HG02970 (cell line): ENCODE measurements at regions not wholly inside any gene's neighbourhood (a gene's known extent, or its start where the extent isn't known, plus 50 kb on each side); places are given as distances from the start of the nearest gene placed in this dataset.

ENCODE experiments used
- ATAC-seq: cut with Tn5 transposase; IDR thresholded peaks from one replicate; pipeline ENCODE4 v1.9.1; 2021; ENCODE audit warnings: mild to moderate bottlenecking, moderate library complexity, moderate number of reproducible peaks; ENCODE audit not compliant: unreplicated experiment, low FRiP score

DNA sequence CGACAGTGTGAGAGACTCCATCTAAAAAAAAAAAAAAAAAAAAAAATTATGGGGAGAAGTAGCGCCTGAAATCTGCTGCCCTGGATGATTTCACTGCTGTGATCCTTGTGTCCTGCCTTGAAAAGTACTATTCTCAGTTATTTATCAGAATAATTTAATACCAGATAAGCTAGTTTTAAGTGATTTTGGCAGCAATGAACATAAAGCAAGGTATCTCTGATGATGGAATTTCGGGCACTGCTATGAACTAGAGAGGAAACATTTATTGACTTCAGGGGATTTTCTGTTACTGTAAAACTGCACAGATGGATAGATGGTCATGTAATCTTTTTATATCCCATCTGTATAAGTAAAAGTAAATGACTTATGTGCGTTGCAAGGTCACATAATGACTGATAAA, 619.1 kb upstream of the ANKRD30A start:
- ATAC-seq: no peak

DNA sequence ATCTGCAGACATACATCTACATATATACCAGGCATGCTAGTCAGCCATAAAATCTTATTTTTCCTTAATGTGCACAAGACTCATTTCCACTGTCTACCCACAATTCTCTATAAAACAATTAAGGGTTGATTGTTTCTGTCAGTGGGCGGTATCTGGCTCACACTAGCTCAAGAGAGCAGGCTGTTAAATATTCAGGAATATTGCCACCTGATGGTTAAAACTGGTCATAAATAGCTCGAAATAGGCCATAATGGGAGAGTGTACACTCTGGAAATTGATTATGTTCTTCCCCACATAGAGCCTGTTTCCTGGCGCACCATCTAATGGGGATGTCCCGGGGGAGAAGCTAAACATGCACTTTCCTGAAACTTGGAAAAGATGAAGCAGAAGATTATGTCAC, 620.6 kb upstream of the ANKRD30A start:
- ATAC-seq: no peak

DNA sequence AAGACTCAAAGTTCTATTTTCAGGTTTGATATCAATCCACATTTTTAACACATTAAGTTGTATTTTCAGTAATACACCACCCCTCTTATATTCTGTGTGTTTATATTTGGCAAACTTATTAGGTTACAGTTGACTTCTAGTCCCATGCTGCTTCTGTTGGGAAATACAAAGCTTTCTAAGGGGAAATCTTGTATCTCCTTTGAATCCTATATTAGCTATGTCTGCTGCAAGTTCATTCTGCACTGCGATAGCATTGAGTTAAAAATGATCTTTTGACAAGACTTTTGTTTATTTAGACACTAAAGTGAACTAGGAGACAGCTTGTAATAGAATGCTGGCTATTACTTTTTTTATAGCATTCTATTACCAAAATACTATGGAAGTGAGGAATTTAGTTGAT, 625.1 kb upstream of the ANKRD30A start:
- no peak for ATAC-seq

GRCh38 chr10:36499693-36500092, 625.7 kb upstream of the ANKRD30A start:
- ATAC-seq: no peak

DNA sequence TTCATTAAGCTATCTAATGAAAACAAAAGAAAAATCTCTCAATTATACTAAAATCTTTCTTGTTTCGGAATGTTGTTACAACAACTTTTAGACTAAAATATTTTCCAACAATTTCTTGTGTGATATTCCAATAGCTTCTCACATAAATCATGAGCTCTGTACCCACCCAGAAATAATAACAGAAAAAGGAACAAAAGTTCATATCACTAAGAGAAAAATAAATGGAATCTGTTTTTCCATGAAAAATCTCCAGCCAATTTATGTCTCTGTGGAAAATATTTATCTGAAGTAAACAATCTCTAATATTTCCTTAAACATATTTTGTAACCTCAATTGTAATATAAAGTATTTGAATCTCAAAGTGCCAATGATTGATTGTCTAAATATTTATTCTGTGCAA, 628.6 kb upstream of the ANKRD30A start:
- no peak for ATAC-seq

GRCh38 chr10:36494371-36494770, 631.0 kb upstream of the ANKRD30A start:
- ATAC-seq: no peak

- no peak for ATAC-seq
Observed at GRCh38 chr10:36493516-36493880, 631.9 kb upstream of the ANKRD30A start.

- no peak for ATAC-seq
Observed at GRCh38 chr10:36492590-36493515, 632.5 kb upstream of the ANKRD30A start.

DNA sequence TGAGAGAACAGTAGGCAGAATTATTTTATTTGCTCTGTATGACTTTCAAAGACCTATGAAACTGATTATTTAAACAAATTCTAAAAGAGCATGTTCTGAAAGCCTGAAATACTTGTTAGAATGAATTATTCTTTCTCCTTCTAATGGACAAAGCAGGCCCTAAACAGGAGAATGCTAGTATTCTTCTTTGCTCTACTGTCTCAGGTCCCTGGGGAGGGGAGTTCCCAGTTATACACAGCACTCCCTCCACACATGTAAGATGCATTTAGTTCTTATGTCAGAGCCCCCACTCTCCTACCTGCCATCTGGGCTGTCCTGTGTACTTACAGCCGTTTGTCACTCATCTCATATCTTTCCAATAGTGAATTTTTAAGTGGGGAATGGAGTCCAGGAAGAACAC, 633.5 kb upstream of the ANKRD30A start:
- ATAC-seq: no peak

GRCh38 chr10:36489611-36490228, 635.7 kb upstream of the ANKRD30A start:
- ATAC-seq: no peak

DNA sequence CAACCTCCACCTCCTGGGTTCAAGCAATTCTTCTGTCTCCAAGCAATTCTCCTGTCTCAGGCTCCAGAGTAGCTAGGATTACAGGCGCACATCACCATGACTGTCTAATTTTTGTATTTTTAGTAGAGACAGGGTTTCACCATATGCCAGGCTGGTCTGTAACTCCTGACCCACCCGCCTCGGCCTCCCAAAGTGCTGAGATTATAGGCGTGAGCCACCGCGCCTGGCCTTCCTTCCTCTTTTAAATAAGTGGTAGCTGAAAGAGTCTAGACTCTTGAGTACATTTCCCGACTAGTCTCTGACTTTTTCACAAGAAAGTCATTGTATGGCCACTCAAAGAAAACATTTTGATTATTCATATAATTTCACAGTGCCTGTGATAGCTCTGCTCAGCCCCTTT, 636.2 kb upstream of the ANKRD30A start:
- no peak for ATAC-seq

DNA sequence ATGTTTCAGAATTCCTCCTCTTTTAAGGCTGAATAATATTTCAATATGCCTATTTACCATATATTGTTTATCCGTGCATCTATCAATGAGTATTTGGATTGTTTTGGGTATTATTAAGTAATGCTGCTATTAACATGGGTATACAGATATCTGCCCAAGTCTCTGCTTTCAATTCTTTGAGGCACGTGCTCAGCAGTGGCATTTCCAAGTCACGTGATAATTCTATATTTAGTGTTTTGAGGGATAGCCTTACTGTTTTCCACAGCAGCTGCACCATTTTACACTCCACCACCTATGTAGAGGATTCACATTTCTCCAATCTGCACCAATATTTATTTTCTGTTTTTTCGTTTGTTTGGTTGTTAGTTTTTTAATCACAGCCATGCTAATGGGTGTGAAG, 636.8 kb upstream of the ANKRD30A start:
- no peak for ATAC-seq

DNA sequence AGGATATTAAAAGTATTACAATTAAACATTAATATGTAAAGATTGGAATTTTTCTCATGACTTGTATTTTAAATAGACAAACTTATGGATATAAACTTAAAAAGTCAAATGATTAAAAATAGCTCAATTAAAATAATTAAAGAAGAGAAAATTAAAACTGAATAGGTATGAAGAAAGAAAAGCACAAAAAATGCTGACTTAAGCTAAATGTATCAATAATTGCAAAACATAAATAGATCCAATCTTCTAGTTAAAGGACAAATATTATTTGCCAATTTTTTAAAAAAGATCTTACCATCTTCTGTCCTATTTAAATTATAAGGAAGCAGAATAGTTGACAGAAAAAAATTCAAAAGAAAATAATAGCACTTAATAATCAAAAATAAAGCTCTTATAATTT, 646.3 kb upstream of the ANKRD30A start:
- no peak for ATAC-seq

GRCh38 chr10:36476399-36476798, 649.0 kb upstream of the ANKRD30A start:
- no peak for ATAC-seq

- no peak for ATAC-seq
Observed at GRCh38 chr10:36475746-36476145, 649.7 kb upstream of the ANKRD30A start.

GRCh38 chr10:36474456-36474855, 650.9 kb upstream of the ANKRD30A start:
- no peak for ATAC-seq

DNA sequence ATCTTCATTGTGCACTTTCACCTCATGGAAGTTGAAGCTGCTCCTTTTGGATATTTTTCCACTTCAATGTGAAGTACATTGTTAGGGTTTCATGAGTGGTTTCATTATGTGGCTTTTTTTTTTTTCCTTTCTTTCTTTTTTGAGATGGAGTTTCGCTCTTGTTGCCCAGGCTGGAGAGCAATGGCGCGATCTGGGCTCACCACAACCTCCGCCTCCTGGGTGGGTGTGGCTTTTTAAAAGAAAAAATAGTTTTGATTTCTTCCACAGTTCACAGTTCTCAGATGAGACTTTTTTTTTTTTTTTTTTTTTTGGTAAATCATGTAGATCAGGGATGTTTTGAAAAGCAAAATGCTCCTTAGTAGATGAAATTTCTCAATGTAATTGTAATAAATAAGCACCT, 652.3 kb upstream of the ANKRD30A start:
- no peak for ATAC-seq

GRCh38 chr10:36469585-36469984, 655.8 kb upstream of the ANKRD30A start:
- no peak for ATAC-seq

- ATAC-seq: no peak
Observed at GRCh38 chr10:36468620-36469019, 656.8 kb upstream of the ANKRD30A start.

- ATAC-seq: no peak
Observed at GRCh38 chr10:36465604-36466379, 659.6 kb upstream of the ANKRD30A start.

DNA sequence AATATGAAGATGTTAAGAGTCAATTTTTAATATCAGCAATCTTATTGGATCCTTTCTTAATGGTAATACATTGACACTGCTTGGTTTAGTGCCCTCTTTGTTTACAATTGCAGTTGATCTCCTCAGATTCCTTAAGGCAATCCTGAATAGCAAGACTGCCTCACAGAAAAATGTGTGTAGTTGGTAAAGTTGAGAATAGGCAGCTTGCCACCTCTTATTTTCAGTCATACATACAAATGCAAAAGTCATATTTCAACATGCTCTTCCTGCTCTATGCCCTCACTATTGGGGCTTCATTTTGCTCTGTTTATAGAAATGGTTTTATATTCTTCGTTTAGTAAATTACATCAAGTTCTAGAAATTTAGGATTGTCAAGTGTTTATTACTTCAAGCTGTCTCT, 661.1 kb upstream of the ANKRD30A start:
- no peak for ATAC-seq
